BJ (cell line): ENCODE measurements at regions not wholly inside any gene's neighbourhood (a gene's known extent, or its start where the extent isn't known, plus 50 kb on each side); places are given as distances from the start of the nearest gene placed in this dataset.
"Not testable (repeated sequence)": the region's sequence is repeated elsewhere in the genome, so short reads cannot be mapped to it uniquely, and the experiment has no call there.

ENCODE experiments used
- CTCF ChIA-PET: fragments of 350-600 bp; formaldehyde crosslinking; extraction: SDS; loops from one replicate; lab custom pipeline; 2021; ENCODE audit warnings: antibody characterized with exemption, inconsistent platforms; lab: Yijun Ruan, JAX
- POLR2A ChIA-PET: fragments of 300-600 bp; sonication (Branson Sonifier 250); formaldehyde crosslinking; extraction: SDS; loops from one replicate; lab custom pipeline; 2021; ENCODE audit warnings: antibody characterized with exemption; lab: Charles Lee
- DNase-seq: peaks from one replicate; pipeline ENCODE4 v3.0.0-alpha.2; 2011; ENCODE audit warnings: low read depth
- H3K27me3 ChIP-seq: 2 replicates; pipeline ENCODE4 v1.6.0; 2011; ENCODE audit warnings: low read length; ENCODE audit not compliant: control insufficient read depth, insufficient read depth
- H3K36me3 ChIP-seq: 2 replicates; pipeline ENCODE4 v1.5.1; 2011; ENCODE audit warnings: low read length; ENCODE audit not compliant: control insufficient read depth, insufficient read depth
- H3K4me3 ChIP-seq: 2 replicates; pipeline ENCODE4 v1.5.1; 2011; ENCODE audit warnings: low read depth, mild to moderate bottlenecking, control low read depth, low read length
- TF ChIP-seq, protein P1 (sequence below): IDR thresholded peaks from 2 replicates; pipeline ENCODE4 v1.5.1; 2011; ENCODE audit warnings: low read depth, mild to moderate bottlenecking, control low read depth, inconsistent platforms, low read length, moderate library complexity; ENCODE audit not compliant: insufficient read depth

DNA sequence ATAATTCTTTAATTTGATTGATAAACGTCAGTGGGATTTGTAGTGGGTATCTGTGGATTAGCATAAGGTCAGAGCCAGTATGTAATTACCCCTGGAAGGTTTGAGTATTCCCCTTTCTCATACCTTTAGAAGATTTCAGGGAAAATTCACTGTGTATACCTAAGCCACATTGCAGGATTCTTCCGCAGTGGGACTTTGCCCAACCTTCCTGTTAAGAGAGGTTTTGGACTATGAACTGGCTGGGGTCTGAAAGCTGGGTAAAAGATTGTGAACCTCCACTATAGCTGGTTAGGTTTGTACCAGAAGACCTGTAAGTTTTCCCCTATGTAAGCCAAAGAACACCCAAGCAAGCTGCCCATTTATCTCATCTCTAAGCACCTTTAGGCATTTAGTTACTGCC is 150.2 kb downstream of the TTC6 start:
- CTCF ChIA-PET = no interaction called here
- H3K36me3 ChIP-seq = no peaks in the 10 kb centered on the region
- H3K27me3 ChIP-seq = no peaks in the 10 kb centered on the region
- DNase-seq = no peak
- no peak overlapping the region for H3K4me3 ChIP-seq
- TF ChIP-seq, protein P1, sequence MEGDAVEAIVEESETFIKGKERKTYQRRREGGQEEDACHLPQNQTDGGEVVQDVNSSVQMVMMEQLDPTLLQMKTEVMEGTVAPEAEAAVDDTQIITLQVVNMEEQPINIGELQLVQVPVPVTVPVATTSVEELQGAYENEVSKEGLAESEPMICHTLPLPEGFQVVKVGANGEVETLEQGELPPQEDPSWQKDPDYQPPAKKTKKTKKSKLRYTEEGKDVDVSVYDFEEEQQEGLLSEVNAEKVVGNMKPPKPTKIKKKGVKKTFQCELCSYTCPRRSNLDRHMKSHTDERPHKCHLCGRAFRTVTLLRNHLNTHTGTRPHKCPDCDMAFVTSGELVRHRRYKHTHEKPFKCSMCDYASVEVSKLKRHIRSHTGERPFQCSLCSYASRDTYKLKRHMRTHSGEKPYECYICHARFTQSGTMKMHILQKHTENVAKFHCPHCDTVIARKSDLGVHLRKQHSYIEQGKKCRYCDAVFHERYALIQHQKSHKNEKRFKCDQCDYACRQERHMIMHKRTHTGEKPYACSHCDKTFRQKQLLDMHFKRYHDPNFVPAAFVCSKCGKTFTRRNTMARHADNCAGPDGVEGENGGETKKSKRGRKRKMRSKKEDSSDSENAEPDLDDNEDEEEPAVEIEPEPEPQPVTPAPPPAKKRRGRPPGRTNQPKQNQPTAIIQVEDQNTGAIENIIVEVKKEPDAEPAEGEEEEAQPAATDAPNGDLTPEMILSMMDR = no peak
- POLR2A ChIA-PET = no interaction called here

DNA sequence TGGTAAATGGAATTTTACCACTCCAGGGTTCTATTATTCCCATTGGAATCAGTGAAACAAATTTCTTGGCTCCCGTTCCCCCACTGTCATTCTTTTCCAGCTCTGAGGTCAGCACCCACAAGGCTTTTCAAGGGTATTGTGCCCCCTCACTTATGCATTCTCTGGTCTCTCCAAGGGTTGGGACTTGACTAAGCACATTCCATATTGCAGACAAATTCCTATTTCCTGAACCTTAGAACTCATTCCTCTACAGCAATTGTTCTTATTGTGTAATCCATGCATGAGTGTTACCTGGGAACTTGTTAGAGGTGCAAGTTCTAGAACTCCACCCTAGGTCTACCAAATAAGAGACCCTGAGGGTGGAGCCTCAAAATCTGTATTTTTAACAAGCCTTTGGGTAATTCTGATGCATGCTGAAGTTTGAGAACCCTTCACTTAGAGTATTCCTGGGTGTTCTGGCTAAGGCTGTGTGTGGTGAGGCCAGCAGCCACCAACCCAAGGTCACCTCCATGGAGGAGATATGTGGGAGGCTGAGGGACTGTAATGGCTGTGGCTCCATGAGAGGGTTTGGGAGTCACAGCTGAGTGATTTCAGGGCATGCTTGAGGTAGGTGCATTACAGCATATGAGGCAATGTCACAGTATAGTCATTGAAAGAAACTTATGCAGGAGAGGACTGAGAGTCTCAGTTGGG is 150.9 kb downstream of the TTC6 start:
- POLR2A ChIA-PET = no interaction called here

DNA sequence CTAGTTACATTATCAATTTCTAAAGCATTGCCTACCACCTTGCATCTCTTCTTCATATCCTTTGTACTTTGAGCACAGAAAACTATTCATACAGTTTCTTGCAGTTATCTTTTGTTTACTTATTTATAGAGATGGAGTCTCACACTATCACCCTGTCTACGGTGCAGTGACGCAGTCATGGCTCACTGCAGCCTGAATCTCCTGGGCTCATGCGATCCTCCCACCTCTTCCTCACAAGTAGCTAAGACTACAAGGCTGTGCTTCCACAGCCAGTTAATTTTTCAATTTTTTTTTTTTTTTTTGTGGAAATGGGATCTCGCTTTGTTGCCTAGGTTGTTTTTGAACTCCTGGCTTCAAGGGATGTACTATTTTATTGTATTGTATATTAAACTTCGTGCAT is 158.0 kb downstream of the TTC6 start:
- TF ChIP-seq, protein P1 = no peak
- ChIA-PET CTCF (interaction anchor here (0.8 kb wide), 1 partner anchor 393 kb away, joined by 3 read pairs; no protein-coding TSS in a partner anchor), POLR2A (no interaction called here)
- DNase-seq = no peak
- H3K4me3 ChIP-seq = no peak overlapping the region
- H3K36me3 ChIP-seq = no peaks in the 10 kb centered on the region
- H3K27me3 ChIP-seq = no peaks in the 10 kb centered on the region

More for the DNA sequence above, 150.9 kb downstream of the TTC6 start:
- CTCF ChIA-PET = no interaction called here
- no peak for DNase-seq
- H3K36me3 ChIP-seq = no peaks in the 10 kb centered on the region
- no peaks in the 10 kb centered on the region for H3K27me3 ChIP-seq
- TF ChIP-seq, protein P1 = no peak
- H3K4me3 ChIP-seq = no peak overlapping the region

DNA sequence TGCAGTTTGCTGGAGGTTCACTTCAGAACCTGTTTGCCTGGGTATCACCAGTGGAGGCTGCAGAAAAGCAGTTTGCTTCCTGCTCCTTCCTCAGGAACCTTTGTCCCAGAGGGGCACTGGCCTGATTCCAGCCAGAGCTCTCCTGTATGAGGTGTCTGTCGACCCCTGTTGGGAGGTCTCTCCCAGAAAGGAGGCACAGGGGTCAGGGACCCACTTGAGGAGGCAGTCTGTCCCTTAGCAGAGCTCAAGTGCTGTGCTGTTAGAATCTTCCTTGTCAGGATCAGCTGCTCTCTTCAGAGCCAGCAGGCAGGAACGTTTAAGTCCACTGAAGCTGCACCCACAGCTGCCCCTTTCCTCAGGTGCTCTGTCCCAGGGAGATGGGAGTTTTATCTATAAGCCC is 164.8 kb downstream of the TTC6 start:
- DNase-seq, H3K27me3 ChIP-seq, POLR2A ChIA-PET, H3K4me3 ChIP-seq, CTCF ChIA-PET, H3K36me3 ChIP-seq: not testable (repeated sequence)

DNA sequence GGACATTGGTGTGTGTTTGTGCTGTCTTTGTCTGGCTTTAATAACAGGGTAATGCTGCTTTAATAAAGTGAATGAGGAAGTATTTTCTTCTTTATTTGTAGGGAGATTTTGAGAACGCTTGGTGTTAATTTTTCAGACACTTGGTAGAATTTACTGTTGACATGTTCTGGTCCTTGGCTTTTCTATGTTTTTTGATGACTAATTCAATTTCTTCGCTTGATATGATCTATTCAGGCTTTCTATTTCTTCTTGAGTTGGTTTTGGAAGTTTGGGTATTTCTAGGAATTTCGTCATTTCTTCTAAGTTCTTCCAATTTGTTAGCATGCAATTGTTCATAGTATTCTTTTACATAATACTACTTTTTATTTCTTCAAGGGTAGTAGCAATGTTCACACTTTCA is 167.8 kb downstream of the TTC6 start:
- no peaks in the 10 kb centered on the region for H3K27me3 ChIP-seq
- POLR2A ChIA-PET = no interaction called here
- no peaks in the 10 kb centered on the region for H3K36me3 ChIP-seq
- no peak for DNase-seq
- CTCF ChIA-PET = interaction anchor here (0.6 kb wide), 1 partner anchor 42 kb away, joined by 3 read pairs; no protein-coding TSS in a partner anchor
- TF ChIP-seq, protein P1 = no peak
- H3K4me3 ChIP-seq = no peak overlapping the region

DNA sequence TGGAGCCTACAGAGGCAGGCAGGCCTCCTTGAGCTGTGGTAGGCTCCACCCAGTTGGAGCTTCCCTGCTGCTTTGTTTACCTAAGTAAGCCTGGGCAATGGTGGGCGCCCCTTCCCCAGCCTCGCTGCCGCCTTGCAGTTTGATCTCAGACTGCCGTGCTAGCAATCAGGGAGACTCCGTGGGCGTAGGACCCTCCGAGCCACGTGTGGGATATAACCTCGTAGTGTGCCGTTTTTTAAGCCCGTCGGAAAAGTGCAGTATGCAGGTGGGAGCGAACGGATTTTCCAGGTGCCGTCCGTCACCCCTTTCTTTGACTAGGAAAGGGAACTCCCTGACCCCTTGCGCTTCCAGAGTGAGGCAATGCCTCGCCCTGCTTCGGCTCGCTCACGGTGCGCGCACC is 176.9 kb downstream of the TTC6 start:
- H3K36me3 ChIP-seq, H3K4me3 ChIP-seq, H3K27me3 ChIP-seq, DNase-seq, CTCF ChIA-PET, POLR2A ChIA-PET: not testable (repeated sequence)
